ENCODE measurements at regions not wholly inside any gene's neighbourhood (a gene's known extent, or its start where the extent isn't known, plus 50 kb on each side); places are given as distances from the start of the nearest gene placed in this dataset.

- Mint-ChIP-seq H3K27ac (ENCODE audit: unreplicated experiment) (no peak overlapping the region), H3K27me3 (ENCODE audit: unreplicated experiment) (no peaks in the 10 kb centered on the region), H3K9me3 (ENCODE audit: unreplicated experiment) (no peaks in the 10 kb centered on the region), H3K4me3 (ENCODE audit: unreplicated experiment) (no peak overlapping the region), H3K4me1 (ENCODE audit: low read depth, unreplicated experiment) (no peaks in the 10 kb centered on the region), H3K36me3 (ENCODE audit: unreplicated experiment) (no peaks in the 10 kb centered on the region)
- DNase-seq = no peak
- no peak for TF ChIP-seq CTCF (IDR thresholded peaks at IDR 0.05; ENCODE audit: partially characterized antibody, unreplicated experiment)
Measured at GRCh38 chr21:28548291-28548690, 444.4 kb downstream of the LTN1 start.

GRCh38 chr21:28547766-28548165 is 444.9 kb downstream of the LTN1 start:
- no peak for TF ChIP-seq CTCF (IDR thresholded peaks at IDR 0.05; ENCODE audit: partially characterized antibody, unreplicated experiment)
- Mint-ChIP-seq H3K4me3 (ENCODE audit: unreplicated experiment) (no peak overlapping the region), H3K27me3 (ENCODE audit: unreplicated experiment) (no peaks in the 10 kb centered on the region), H3K4me1 (ENCODE audit: low read depth, unreplicated experiment) (no peaks in the 10 kb centered on the region), H3K36me3 (ENCODE audit: unreplicated experiment) (no peaks in the 10 kb centered on the region), H3K27ac (ENCODE audit: unreplicated experiment) (no peak overlapping the region), H3K9me3 (ENCODE audit: unreplicated experiment) (no peaks in the 10 kb centered on the region)
- DNase-seq = no peak

GRCh38 chr21:28543975-28544374 is 448.7 kb downstream of the LTN1 start:
- Mint-ChIP-seq H3K27ac (ENCODE audit: unreplicated experiment) (no peak overlapping the region), H3K4me3 (ENCODE audit: unreplicated experiment) (no peak overlapping the region)
- no peak for TF ChIP-seq CTCF (IDR thresholded peaks at IDR 0.05; ENCODE audit: partially characterized antibody, unreplicated experiment)

GRCh38 chr21:28541371-28542112 is 451.1 kb downstream of the LTN1 start:
- H3K9me3 Mint-ChIP-seq (ENCODE audit: unreplicated experiment) = no peaks in the 10 kb centered on the region
- no peak for TF ChIP-seq CTCF (IDR thresholded peaks at IDR 0.05; ENCODE audit: partially characterized antibody, unreplicated experiment)
- no peak overlapping the region for H3K27ac Mint-ChIP-seq (ENCODE audit: unreplicated experiment)
- H3K27me3 Mint-ChIP-seq (ENCODE audit: unreplicated experiment) = no peaks in the 10 kb centered on the region
- no peaks in the 10 kb centered on the region for H3K4me1 Mint-ChIP-seq (ENCODE audit: low read depth, unreplicated experiment)
- no peak for DNase-seq
- H3K4me3 Mint-ChIP-seq (ENCODE audit: unreplicated experiment) = no peak overlapping the region
- no peaks in the 10 kb centered on the region for H3K36me3 Mint-ChIP-seq (ENCODE audit: unreplicated experiment)

More at GRCh38 chr21:28543975-28544374, 448.7 kb downstream of the LTN1 start:
- H3K9me3 Mint-ChIP-seq (ENCODE audit: unreplicated experiment) = no peaks in the 10 kb centered on the region
- H3K27me3 Mint-ChIP-seq (ENCODE audit: unreplicated experiment) = no peaks in the 10 kb centered on the region
- DNase-seq = no peak
- no peaks in the 10 kb centered on the region for H3K4me1 Mint-ChIP-seq (ENCODE audit: low read depth, unreplicated experiment)
- H3K36me3 Mint-ChIP-seq (ENCODE audit: unreplicated experiment) = no peaks in the 10 kb centered on the region

- Mint-ChIP-seq H3K4me1 (ENCODE audit: low read depth, unreplicated experiment) (no peaks in the 10 kb centered on the region), H3K27ac (ENCODE audit: unreplicated experiment) (no peak overlapping the region), H3K36me3 (ENCODE audit: unreplicated experiment) (no peaks in the 10 kb centered on the region), H3K9me3 (ENCODE audit: unreplicated experiment) (no peaks in the 10 kb centered on the region), H3K4me3 (ENCODE audit: unreplicated experiment) (no peak overlapping the region), H3K27me3 (ENCODE audit: unreplicated experiment) (no peaks in the 10 kb centered on the region)
- DNase-seq = no peak
- TF ChIP-seq CTCF (IDR thresholded peaks at IDR 0.05; ENCODE audit: partially characterized antibody, unreplicated experiment) = no peak
Measured at GRCh38 chr21:28540514-28540913, 452.2 kb downstream of the LTN1 start.
